PC-9 (cell line): ENCODE measurements at regions not wholly inside any gene's neighbourhood (a gene's known extent, or its start where the extent isn't known, plus 50 kb on each side); places are given as distances from the start of the nearest gene placed in this dataset.

Experiments
- BruUV-seq: library from RNA; stranded (reverse); fragments of 400-500 nt; replicated peaks from 2 replicates; lab custom pipeline; 2021; lab: Mats Ljungman, UMichigan
- CTCF ChIA-PET: fragments of 300-600 bp; sonication (Branson Sonifier 250); formaldehyde crosslinking; loops from one replicate; lab custom pipeline; 2022; ENCODE audit warnings: antibody characterized with exemption; lab: Charles Lee
- POLR2A ChIA-PET: fragments of 300-600 bp; sonication (Branson Sonifier 250); formaldehyde crosslinking; loops from one replicate; lab custom pipeline; 2022; ENCODE audit warnings: antibody characterized with exemption; ENCODE audit not compliant: unreplicated experiment; lab: Charles Lee
- DNase-seq, 2 experiments: peaks; one replicate each; pipeline versions ENCODE4 v3.0.0 to v3.0.0-alpha.2; 2015 to 2022; ENCODE audit warnings: mixed read lengths in 1 of 2
- H2AFZ ChIP-seq: fragments of 200-600 bp; sonication (generic); 2 replicates; pipeline ENCODE4 v1.8.1; 2017; ENCODE audit warnings: antibody characterized with exemption
- H3F3A ChIP-seq: fragments of 200-600 bp; sonication (generic); 2 replicates; pipeline ENCODE4 v1.8.1; 2017; ENCODE audit warnings: antibody characterized with exemption, mild to moderate bottlenecking, low read depth; ENCODE audit not compliant: insufficient read depth
- H3K27ac ChIP-seq: fragments of 200-600 bp; sonication (generic); 2 replicates; pipeline ENCODE4 v1.6.1; 2016; ENCODE audit warnings: mixed run types
- H3K27me3 ChIP-seq: fragments of 200-600 bp; sonication (generic); 2 replicates; pipeline ENCODE4 v1.6.1; 2016; ENCODE audit warnings: low read depth, mixed run types; ENCODE audit not compliant: insufficient read depth
- H3K36me3 ChIP-seq: fragments of 200-600 bp; sonication (generic); 2 replicates; pipeline ENCODE4 v1.6.1; 2016; ENCODE audit warnings: low read depth, mixed run types
- H3K4me1 ChIP-seq: fragments of 200-600 bp; sonication (generic); replicated peaks from 2 replicates; pipeline ENCODE4 v1.6.1; 2016; ENCODE audit warnings: mixed run types; ENCODE audit not compliant: insufficient read depth
- H3K4me2 ChIP-seq: fragments of 200-600 bp; sonication (generic); 2 replicates; pipeline ENCODE4 v1.6.1; 2017; ENCODE audit warnings: mixed run types
- H3K4me3 ChIP-seq: fragments of 200-600 bp; sonication (generic); 2 replicates; pipeline ENCODE4 v1.6.1; 2016; ENCODE audit warnings: mixed run types
- H3K79me2 ChIP-seq: fragments of 200-600 bp; sonication (generic); 2 replicates; pipeline ENCODE4 v1.6.1; 2017; ENCODE audit warnings: low read depth, mixed run types
- H3K9me2 ChIP-seq: fragments of 200-600 bp; sonication (generic); 2 replicates; pipeline ENCODE4 v1.8.1; 2017; ENCODE audit warnings: mild to moderate bottlenecking; ENCODE audit not compliant: insufficient read depth
- H3K9me3 ChIP-seq: fragments of 200-600 bp; sonication (generic); 2 replicates; pipeline ENCODE4 v1.8.1; 2016; ENCODE audit warnings: low read depth; ENCODE audit not compliant: insufficient read depth
- H4K20me1 ChIP-seq: fragments of 200-600 bp; sonication (generic); 2 replicates; pipeline ENCODE4 v1.8.1; 2017; ENCODE audit not compliant: insufficient read depth
- EZH2 ChIP-seq: fragments of 200-600 bp; sonication (generic); IDR thresholded peaks from 2 replicates; pipeline ENCODE4 v1.8.0; 2017; ENCODE audit warnings: antibody characterized with exemption, low read depth
- intact Hi-C: fragments of 100-400 bp; cut with micrococcal nuclease; formaldehyde crosslinking; loops from one replicate; pipeline ENCODE4 v1.10.0; 2022; ENCODE audit not compliant: unreplicated experiment
- TF ChIP-seq, protein P1 (sequence below): fragments of 200-600 bp; sonication (generic); conservative IDR thresholded peaks from 2 replicates; pipeline ENCODE4 v1.6.1; 2017; ENCODE audit warnings: mixed run types, antibody characterized with exemption, mild to moderate bottlenecking, moderate library complexity

DNA sequence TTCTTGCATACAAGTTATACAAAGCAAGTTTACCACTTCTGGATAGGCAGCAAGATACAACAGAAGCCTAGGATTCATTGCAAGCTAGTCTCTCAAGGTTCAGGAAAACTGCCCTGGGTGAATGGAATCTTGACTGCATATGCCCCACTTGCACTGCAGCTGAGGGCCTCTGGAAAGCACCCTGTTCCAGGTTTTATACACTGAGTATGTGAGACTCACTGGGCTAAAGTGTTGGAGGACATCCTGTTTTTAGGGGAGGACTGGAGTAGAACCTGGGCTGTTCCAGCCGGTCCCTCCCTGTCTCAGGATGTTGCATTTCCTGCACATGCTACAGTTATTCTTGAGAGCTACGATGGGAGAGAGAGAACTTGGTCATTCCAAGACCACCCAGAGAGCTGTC, 168.5 kb upstream of the NUDT6 start:
- H3K36me3 ChIP-seq: 0 out of 2 replicates have a peak, but pooled peaks cover 6% of the 10 kb centered on the region
- no peak for DNase-seq
- no peaks in the 10 kb centered on the region for H3F3A ChIP-seq
- no peak overlapping the region for H3K27ac ChIP-seq
- H3K4me3 ChIP-seq: no peak overlapping the region
- TF ChIP-seq, protein P1, sequence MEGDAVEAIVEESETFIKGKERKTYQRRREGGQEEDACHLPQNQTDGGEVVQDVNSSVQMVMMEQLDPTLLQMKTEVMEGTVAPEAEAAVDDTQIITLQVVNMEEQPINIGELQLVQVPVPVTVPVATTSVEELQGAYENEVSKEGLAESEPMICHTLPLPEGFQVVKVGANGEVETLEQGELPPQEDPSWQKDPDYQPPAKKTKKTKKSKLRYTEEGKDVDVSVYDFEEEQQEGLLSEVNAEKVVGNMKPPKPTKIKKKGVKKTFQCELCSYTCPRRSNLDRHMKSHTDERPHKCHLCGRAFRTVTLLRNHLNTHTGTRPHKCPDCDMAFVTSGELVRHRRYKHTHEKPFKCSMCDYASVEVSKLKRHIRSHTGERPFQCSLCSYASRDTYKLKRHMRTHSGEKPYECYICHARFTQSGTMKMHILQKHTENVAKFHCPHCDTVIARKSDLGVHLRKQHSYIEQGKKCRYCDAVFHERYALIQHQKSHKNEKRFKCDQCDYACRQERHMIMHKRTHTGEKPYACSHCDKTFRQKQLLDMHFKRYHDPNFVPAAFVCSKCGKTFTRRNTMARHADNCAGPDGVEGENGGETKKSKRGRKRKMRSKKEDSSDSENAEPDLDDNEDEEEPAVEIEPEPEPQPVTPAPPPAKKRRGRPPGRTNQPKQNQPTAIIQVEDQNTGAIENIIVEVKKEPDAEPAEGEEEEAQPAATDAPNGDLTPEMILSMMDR: no peak
- TF ChIP-seq EZH2: no peak
- H3K9me3 ChIP-seq: no peaks in the 10 kb centered on the region
- no peaks in the 10 kb centered on the region for H4K20me1 ChIP-seq
- intact Hi-C loops: no loop called here
- H2AFZ ChIP-seq: no peak overlapping the region
- H3K79me2 ChIP-seq: no peaks in the 10 kb centered on the region
- no peaks in the 10 kb centered on the region for H3K4me1 ChIP-seq
- no peaks in the 10 kb centered on the region; the same call in 1 of the 2 replicates for H3K9me2 ChIP-seq
- BruUV-seq: no TSS peak
- no peak overlapping the region for H3K4me2 ChIP-seq
- H3K27me3 ChIP-seq: no peaks in the 10 kb centered on the region
- POLR2A ChIA-PET: no interaction called here
- CTCF ChIA-PET: no interaction called here

DNA sequence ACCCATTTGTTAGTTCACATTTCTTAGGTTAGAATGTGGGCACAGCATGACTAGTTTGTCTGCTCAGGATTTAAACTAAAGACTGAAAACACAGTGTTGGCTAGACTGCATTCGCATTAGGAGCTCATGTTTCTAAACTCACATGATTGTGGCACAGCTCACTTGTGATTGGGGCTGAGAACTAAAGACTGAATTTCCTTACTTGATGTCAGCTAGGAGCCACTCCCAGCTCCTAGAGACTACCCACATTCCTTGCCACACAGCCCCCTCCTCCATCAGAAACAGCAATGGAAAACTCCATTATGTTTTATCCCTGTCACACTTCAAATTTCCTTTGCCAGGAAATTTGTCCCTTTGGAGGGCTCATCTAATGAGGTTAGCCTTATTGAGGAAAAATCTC, 170.2 kb upstream of the NUDT6 start:
- H2AFZ ChIP-seq: no peak overlapping the region
- no peaks in the 10 kb centered on the region for H3K27me3 ChIP-seq
- ChIA-PET CTCF (no interaction called here), POLR2A (no interaction called here)
- no peak overlapping the region for H3K27ac ChIP-seq
- no peak overlapping the region for H3K4me3 ChIP-seq
- intact Hi-C loops: no loop called here
- no peak overlapping the region for H3K4me2 ChIP-seq
- H3K4me1 ChIP-seq: no peaks in the 10 kb centered on the region
- no peaks in the 10 kb centered on the region for H4K20me1 ChIP-seq
- no peaks in the 10 kb centered on the region for H3K9me3 ChIP-seq
- H3K9me2 ChIP-seq: no peaks in the 10 kb centered on the region; the same call in 1 of the 2 replicates
- no peak for DNase-seq
- BruUV-seq: no TSS peak
- no peaks in the 10 kb centered on the region for H3K79me2 ChIP-seq
- 0 out of 2 replicates have a peak, but pooled peaks cover 6% of the 10 kb centered on the region for H3K36me3 ChIP-seq
- TF ChIP-seq, protein P1: no peak
- no peak for TF ChIP-seq EZH2
- no peaks in the 10 kb centered on the region for H3F3A ChIP-seq

DNA sequence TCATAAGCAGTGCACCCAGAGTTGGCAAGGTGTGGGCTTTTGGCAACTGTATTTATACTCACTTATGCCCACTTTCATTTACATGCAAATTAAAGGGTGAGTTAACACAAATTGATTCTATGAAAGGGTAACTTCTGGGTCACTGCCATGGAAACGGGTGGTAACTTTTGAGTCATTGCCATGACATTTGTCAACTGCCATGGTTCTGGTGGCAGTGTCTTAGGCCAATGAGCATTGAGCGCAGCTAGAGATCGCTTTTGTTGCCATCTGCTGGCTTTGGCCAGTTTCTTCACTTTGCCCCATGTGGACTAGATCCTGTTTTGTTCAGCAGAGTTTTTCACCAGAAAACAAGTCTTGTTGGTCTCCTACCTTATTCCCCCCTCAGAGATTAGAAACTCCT, 170.8 kb upstream of the NUDT6 start:
- intact Hi-C loops: no loop called here
- Histone ChIP-seq H3K27ac (no peak overlapping the region), H3K4me1 (no peaks in the 10 kb centered on the region), H4K20me1 (no peaks in the 10 kb centered on the region), H3K4me2 (no peak overlapping the region), H3K4me3 (no peak overlapping the region), H3K9me2 (no peaks in the 10 kb centered on the region; the same call in 1 of the 2 replicates), H3K79me2 (no peaks in the 10 kb centered on the region), H2AFZ (no peak overlapping the region), H3K36me3 (0 out of 2 replicates have a peak, but pooled peaks cover 6% of the 10 kb centered on the region), H3F3A (no peaks in the 10 kb centered on the region), H3K27me3 (no peaks in the 10 kb centered on the region), H3K9me3 (no peaks in the 10 kb centered on the region)
- ChIA-PET POLR2A (no interaction called here), CTCF (no interaction called here)
- TF ChIP-seq EZH2: no peak
- TF ChIP-seq, protein P1: no peak
- no TSS peak for BruUV-seq
- no peak for DNase-seq
